T-helper 2 cell treated with Interferon-gamma antibody and Interleukin-4, amounts not matched to agents 5 μg/mL and 100 μg/mL, for 36 hours (primary cell): ENCODE measurements at regions not wholly inside any gene's neighbourhood (a gene's known extent, or its start where the extent isn't known, plus 50 kb on each side); places are given as distances from the start of the nearest gene placed in this dataset.

Experiments
- DNase-seq: peaks from one replicate; pipeline ENCODE4 v3.0.0; 2021; ENCODE audit warnings: low spot score
- H3K27ac Mint-ChIP-seq: one replicate; pipeline ENCODE4 v1.8.0; 2021; ENCODE audit warnings: mild to moderate bottlenecking, mixed read lengths
- H3K27me3 Mint-ChIP-seq: one replicate; pipeline ENCODE4 v1.8.0; 2021; ENCODE audit warnings: low read depth, mixed read lengths
- H3K36me3 Mint-ChIP-seq: one replicate; pipeline ENCODE4 v1.8.0; 2021; ENCODE audit warnings: low read depth, mixed read lengths
- H3K4me1 Mint-ChIP-seq: one replicate; pipeline ENCODE4 v1.8.0; 2021; ENCODE audit warnings: low read depth, mixed read lengths
- H3K4me3 Mint-ChIP-seq: one replicate; pipeline ENCODE4 v1.8.0; 2022; ENCODE audit warnings: mild to moderate bottlenecking, moderate library complexity, mixed read lengths
- H3K9me3 Mint-ChIP-seq: one replicate; pipeline ENCODE4 v1.8.0; 2021; ENCODE audit warnings: mixed read lengths

DNA sequence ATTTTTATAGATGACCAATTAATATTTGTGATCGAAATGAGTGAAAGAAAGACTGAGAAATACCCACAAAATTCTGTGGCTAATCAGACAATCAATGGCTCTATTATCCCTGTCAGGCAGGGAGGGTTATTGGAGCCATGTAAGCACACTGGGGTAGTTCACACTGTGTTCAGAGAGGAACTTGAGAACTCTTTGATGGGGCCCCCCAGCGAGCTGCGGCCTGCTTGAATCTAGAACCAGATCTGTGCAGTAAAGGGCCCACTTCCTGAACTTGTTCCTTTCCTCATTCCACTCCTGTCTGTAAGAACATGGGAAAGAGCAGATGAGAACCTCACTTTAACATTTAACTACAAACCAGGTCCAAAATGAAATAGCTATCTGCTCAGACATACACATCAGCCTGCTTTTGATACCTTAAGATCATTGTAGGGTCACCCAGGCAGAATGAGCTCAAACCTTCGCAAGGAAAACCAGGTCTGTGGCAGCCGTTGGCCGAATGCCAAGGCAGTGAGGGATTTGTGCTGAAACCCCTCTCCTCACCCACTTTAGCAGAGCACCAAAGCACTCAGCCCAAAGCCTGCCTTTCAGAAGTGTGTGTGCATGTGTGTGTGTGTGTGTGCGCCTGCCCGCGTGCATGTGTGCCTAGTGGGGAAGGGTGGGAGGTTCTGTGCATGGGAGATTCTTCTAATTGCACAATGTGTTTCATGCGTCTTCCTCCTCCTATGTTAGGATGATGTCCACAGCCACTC is 365.6 kb upstream of the MGMT start:
- DNase-seq: no peak
- Mint-ChIP-seq H3K27ac (peak overlapping the region; percentile 75), H3K27me3 (peaks cover 6% of the 10 kb centered on the region), H3K36me3 (peaks cover 14% of the 10 kb centered on the region), H3K4me1 (peaks cover 55% of the 10 kb centered on the region), H3K4me3 (peak overlapping the region; percentile 58), H3K9me3 (peaks cover 9% of the 10 kb centered on the region)

DNA sequence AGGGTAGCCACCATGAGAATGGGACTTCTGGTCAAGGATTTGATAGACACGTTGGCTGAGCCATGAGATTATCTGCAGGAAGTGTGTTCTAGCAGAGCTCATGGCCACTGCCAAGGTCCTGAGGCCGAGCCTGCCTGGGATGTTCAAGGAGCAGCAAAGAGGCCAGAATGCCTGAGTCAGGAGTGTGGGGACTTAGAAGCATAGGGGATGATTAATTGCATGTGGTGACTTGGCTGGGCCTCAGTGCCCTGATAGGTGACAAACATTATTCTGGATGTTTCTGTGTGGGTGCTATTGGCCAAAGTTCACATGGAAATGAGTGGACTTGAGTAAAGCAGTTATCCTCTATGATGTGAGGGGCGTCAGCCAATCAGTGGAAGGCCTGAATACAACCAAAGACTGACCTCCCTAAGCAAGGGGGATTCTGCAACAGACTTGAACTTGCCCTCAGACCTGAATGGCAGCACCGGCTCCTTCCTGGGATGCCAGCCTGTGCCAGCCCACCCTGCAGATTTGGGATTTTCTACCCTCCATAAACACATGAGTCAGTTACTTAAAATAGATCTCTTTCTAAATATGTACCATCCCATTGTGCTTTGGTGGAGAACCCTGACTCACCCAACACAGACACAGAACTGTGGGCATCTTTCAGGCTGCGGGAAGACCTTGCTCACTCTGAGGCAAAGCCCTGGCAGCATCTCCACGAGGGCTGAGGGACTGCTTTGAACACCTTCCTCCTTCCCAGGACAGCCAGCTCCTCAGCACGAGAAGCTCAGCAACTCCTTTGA is 363.9 kb upstream of the MGMT start:
- Mint-ChIP-seq H3K27ac (peak overlapping the region; percentile 52), H3K27me3 (peaks cover 7% of the 10 kb centered on the region), H3K4me3 (no peak overlapping the region), H3K4me1 (peaks cover 57% of the 10 kb centered on the region), H3K9me3 (peaks cover 9% of the 10 kb centered on the region), H3K36me3 (peaks cover 17% of the 10 kb centered on the region)
- no peak for DNase-seq

DNA sequence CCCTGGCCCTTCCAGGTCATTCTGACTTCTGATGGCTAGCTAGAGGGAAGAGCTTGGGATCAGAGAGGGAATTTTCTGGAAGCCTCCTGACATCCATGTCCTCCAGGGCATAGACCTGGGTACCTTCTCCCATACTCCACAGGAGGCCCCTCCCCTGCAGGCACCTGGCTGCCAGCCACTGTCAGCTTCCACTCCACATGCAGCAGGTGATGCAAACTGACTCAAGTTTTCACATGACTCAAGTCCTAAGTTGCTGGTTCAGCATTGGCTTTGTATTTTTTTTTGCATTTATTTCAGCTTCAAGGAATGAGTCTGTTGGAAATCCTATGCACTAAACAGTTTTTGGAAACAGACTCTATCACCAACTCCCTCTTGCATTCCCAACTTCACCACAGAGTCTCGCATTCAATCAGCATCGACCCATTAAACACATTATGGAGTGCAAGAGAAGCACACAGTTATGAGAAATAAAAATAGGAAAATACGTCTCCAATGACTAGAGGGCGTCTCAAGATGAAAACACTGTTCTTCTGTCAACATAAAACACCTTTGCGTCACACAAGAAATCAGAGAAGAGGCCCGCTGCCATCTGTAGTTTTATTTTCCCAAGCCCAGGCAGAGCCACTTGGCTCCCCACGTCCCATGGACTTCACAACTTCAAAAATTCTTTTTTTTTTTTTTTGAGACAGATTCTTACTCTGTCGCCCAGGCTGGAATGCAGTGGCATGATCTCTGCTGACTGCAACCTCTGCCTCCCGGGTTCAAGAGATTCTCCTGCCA is 362.6 kb upstream of the MGMT start:
- Mint-ChIP-seq H3K36me3 (peaks cover 17% of the 10 kb centered on the region), H3K27me3 (peaks cover 6% of the 10 kb centered on the region), H3K27ac (peak overlapping the region; percentile 79), H3K4me3 (peak overlapping the region; percentile 76), H3K9me3 (peaks cover 9% of the 10 kb centered on the region), H3K4me1 (peaks cover 54% of the 10 kb centered on the region)
- no peak for DNase-seq

DNA sequence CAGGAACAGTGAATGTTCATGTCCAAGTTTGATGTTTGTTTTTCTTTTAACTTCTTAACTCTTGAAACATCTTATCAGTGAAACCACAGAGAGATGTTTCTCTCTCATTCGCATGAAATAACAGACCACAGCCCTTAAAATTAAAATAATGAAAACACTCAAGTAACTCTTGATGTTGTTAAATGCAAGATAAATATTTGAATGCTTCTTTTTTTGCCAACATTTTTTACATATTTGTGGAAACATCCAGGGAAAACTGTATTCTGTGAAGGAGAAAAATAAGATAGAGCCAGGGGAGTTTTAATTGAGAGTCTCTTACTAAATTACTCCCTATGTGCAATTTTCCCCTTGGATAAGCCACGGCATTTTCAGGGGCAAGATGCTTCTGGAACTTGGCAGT is 361.8 kb upstream of the MGMT start:
- no peak for DNase-seq
- peaks cover 6% of the 10 kb centered on the region for H3K27me3 Mint-ChIP-seq
- H3K4me3 Mint-ChIP-seq: peak overlapping the region; percentile 76
- peaks cover 9% of the 10 kb centered on the region for H3K9me3 Mint-ChIP-seq
- H3K27ac Mint-ChIP-seq: peak overlapping the region; percentile 79
- peaks cover 54% of the 10 kb centered on the region for H3K4me1 Mint-ChIP-seq
- peaks cover 17% of the 10 kb centered on the region for H3K36me3 Mint-ChIP-seq

DNA sequence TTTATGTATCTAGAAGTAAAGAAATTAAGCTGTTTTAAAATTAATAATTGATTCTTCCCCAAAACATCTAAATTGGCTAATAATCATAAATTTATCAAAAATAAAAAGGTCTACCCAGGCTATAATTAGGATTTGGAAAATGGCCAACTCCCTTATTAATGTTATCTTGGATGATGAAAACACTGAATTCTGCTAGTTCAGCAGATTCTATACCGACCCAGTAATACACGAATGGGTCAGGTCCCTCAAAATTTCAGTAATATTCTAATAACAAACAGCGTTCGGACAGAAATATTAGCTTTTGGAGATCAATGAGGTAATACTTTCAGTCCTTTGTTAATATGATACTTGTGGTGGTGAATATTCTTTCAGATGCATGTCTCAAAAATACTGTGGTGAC is 360.7 kb upstream of the MGMT start:
- H3K4me1 Mint-ChIP-seq: peaks cover 51% of the 10 kb centered on the region
- no peak overlapping the region for H3K27ac Mint-ChIP-seq
- peaks cover 17% of the 10 kb centered on the region for H3K36me3 Mint-ChIP-seq

DNA sequence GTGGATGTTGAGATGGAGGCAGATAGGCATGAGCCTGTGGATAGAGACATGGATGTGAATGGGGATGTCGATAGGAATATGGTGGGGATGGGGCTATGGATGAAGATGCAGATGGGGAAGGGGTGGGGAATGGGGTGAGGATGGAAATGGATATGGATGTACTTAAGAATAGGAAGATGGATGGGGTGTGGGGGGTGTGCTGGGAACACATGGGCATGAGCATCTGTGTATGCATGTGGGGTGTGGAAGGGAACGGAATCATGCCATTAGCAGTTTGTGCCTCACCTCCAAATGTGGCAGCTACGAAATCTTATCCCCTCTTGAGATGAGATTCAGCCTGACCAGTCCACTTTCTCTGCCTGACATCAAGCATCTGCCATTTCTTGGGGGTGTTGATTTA is 359.5 kb upstream of the MGMT start:
- DNase-seq: no peak
- peaks cover 6% of the 10 kb centered on the region for H3K27me3 Mint-ChIP-seq
- H3K9me3 Mint-ChIP-seq: peaks cover 3% of the 10 kb centered on the region
- H3K4me1 Mint-ChIP-seq: peaks cover 39% of the 10 kb centered on the region
- peaks cover 9% of the 10 kb centered on the region for H3K36me3 Mint-ChIP-seq
- no peak overlapping the region for H3K4me3 Mint-ChIP-seq
- H3K27ac Mint-ChIP-seq: no peak overlapping the region

More for the DNA sequence above, 360.7 kb upstream of the MGMT start:
- Mint-ChIP-seq H3K9me3 (peaks cover 9% of the 10 kb centered on the region), H3K27me3 (peaks cover 6% of the 10 kb centered on the region), H3K4me3 (no peak overlapping the region)
- DNase-seq: no peak

DNA sequence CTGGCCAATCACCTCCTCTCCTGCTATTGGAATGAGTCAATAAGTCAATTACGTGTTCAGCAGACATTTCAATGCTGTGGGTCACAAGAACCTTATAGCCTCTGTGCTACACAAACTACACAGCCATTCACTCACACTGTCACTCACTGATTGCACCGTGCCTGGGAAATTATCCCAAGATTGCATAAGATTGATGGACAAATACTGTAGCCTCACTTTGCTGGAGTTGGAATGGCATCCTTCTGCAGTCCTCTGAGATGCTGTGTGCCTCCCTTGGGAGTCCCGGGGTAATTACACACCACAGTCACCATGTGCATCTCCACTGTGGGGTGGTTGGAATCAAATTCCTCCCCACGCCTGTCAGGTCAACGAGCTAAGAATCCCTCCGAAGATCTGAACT is 358.7 kb upstream of the MGMT start:
- DNase-seq: no peak
- Mint-ChIP-seq H3K36me3 (peaks cover 8% of the 10 kb centered on the region), H3K27ac (no peak overlapping the region), H3K27me3 (peaks cover 6% of the 10 kb centered on the region), H3K4me3 (no peak overlapping the region), H3K4me1 (peaks cover 34% of the 10 kb centered on the region), H3K9me3 (peaks cover 3% of the 10 kb centered on the region)

DNA sequence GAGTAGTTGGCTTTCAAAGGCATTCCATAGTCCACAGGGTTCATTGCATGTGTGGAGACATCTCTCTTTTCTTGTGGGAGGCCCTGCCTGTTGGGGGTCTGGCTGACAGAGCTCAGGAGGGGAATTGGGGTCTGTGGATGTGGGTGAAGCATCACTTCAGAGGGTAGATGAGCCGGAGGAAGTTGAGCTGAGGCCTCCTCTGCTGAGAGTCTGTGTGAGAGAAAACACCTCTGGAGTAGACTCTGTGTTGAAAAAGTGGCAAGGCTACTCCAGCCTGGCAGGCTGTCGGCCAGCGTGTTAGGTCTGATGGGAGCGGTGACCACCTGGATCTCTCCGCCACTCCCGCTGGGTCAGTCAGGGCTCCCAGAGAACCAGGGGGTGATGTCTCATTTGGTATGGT is 358.0 kb upstream of the MGMT start:
- H3K36me3 Mint-ChIP-seq: peaks cover 8% of the 10 kb centered on the region
- no peak overlapping the region for H3K27ac Mint-ChIP-seq
- no peak for DNase-seq
- H3K9me3 Mint-ChIP-seq: peaks cover 3% of the 10 kb centered on the region
- H3K27me3 Mint-ChIP-seq: peaks cover 6% of the 10 kb centered on the region
- no peak overlapping the region for H3K4me3 Mint-ChIP-seq
- peaks cover 28% of the 10 kb centered on the region for H3K4me1 Mint-ChIP-seq

DNA sequence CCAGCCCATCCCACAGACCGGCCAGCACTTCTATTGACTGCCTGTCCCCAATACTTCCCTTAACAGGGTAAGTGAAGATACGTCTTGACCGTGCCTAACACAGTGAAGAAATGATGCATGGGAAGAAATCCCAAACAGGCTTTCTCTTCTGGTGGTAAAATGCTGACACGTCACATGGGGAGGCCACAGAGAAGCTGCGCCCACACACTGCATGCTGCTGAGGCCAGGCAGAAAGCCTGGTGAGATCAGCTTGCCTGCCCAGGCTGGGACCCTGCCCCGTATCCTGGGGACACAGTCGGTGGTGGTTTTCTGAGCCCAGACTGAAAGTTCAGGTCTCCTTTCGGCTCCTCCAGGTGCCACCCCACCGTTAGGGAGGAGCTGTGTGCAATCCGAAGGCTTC is 356.3 kb upstream of the MGMT start:
- H3K27me3 Mint-ChIP-seq: peaks cover 6% of the 10 kb centered on the region
- peaks cover 3% of the 10 kb centered on the region for H3K36me3 Mint-ChIP-seq
- no peak overlapping the region for H3K27ac Mint-ChIP-seq
- peaks cover 23% of the 10 kb centered on the region for H3K4me1 Mint-ChIP-seq
- H3K4me3 Mint-ChIP-seq: no peak overlapping the region
- no peaks in the 10 kb centered on the region for H3K9me3 Mint-ChIP-seq
- no peak for DNase-seq

DNA sequence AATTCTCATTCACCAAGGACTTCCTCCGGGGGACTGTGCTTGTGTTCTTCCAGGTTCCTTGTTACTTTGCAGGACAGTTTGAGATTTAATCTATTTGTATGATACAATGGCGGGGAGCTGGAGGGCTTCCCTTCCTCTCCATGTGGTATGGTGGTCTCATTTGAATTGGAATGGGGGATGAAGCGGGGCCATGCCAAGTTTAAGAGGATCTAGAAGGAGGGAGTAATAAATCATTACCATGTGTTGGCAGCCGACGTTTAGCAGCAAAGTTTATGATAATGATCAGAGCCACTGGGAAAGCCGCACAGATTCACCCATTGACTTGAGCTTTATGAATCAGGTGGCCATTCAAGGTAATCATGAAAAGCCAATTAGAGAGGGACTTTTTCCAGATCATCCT is 355.1 kb upstream of the MGMT start:
- Mint-ChIP-seq H3K4me1 (peaks cover 12% of the 10 kb centered on the region), H3K4me3 (no peak overlapping the region), H3K36me3 (peaks cover under 1% of the 10 kb centered on the region), H3K27me3 (peaks cover 10% of the 10 kb centered on the region), H3K9me3 (no peaks in the 10 kb centered on the region), H3K27ac (no peak overlapping the region)
- DNase-seq: no peak

DNA sequence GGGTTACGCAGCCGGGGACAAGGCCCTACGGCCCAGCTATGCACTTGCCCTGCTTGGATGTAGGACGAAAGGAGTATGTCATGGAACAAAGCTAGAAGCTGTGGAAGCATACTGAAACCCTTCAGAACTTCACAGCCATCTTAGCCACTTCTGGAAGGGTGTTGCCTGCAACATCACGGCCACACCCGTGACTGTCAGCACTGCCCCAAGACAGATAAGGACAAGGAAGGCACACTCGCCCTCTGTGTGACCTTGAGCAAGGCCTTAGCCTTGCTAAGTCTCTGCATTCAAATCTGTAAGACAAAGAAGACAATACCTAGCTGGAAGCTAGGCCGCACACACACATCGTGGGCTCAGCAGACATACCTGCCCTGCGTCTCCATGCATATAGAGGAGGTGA is 352.5 kb upstream of the MGMT start:
- no peak for DNase-seq
- no peaks in the 10 kb centered on the region for H3K9me3 Mint-ChIP-seq
- peaks cover 11% of the 10 kb centered on the region for H3K4me1 Mint-ChIP-seq
- peaks cover 13% of the 10 kb centered on the region for H3K27me3 Mint-ChIP-seq
- peak overlapping the region; percentile 6 for H3K27ac Mint-ChIP-seq
- H3K36me3 Mint-ChIP-seq: no peaks in the 10 kb centered on the region
- no peak overlapping the region for H3K4me3 Mint-ChIP-seq

DNA sequence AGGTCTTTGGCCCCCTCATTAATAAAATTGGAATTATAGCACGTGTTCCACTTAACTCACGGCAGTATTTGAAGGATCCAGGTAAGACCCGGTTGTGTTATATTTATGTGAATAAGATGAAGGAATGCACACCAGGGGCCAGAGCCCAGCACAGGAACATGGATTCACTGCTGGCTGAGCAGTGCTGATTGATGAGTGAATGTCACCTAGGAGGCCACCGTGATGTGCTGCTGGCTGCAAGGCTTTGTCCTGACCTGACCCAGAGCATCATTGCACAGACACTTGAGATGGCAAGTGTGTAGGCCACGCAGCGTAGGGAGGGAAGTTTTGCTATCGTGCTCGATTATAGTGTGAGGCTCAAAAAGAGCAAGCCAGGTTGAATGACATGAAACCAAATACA is 350.7 kb upstream of the MGMT start:
- no peaks in the 10 kb centered on the region for H3K9me3 Mint-ChIP-seq
- peaks cover 19% of the 10 kb centered on the region for H3K4me1 Mint-ChIP-seq
- H3K27me3 Mint-ChIP-seq: peaks cover 17% of the 10 kb centered on the region
- no peak for DNase-seq
- H3K36me3 Mint-ChIP-seq: no peaks in the 10 kb centered on the region
- H3K4me3 Mint-ChIP-seq: no peak overlapping the region
- H3K27ac Mint-ChIP-seq: no peak overlapping the region

DNA sequence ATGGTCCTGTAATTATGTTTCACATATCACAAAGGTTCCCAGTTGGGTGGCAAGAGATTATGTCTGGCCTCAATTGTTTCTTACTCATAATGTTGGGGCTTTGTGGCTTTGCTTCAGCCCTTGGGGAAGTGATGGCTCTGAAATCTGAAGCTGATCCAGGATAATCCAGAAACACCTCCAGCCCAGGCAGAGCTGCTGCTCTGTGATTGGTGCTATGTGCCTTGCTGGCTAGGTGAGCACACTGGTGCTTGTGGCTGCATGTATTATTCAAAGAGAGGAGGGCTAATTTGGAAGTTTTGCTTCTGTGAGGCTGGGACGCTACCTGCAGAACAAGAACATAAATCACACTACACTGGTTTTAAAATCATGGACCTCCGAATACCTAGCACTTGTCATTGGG is 346.6 kb upstream of the MGMT start:
- Mint-ChIP-seq H3K4me3 (no peak overlapping the region), H3K27ac (peak overlapping the region; percentile 31), H3K36me3 (peaks cover 1% of the 10 kb centered on the region), H3K27me3 (peaks cover 29% of the 10 kb centered on the region), H3K4me1 (peaks cover 15% of the 10 kb centered on the region), H3K9me3 (no peaks in the 10 kb centered on the region)
- DNase-seq: no peak

DNA sequence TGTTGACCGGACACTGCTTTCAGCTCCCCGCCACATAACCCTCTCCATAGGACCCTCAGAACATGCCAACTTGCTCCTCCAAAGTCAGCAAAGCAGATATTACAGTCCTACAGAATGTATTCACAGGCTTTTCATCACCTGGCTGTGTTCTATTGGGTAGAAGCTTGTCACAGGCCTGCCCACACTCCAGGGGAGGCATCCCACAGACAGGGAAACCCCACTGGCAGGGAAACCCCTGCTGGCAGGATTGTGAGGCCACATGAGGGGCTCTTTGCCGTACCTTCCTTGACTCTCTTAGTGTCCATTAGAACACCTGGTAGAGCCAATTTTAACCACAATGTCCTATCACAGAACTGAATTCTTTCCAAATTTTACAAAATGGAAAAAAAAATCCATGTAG is 344.2 kb upstream of the MGMT start:
- Mint-ChIP-seq H3K27me3 (peaks cover 27% of the 10 kb centered on the region), H3K4me3 (no peak overlapping the region), H3K36me3 (peaks cover 1% of the 10 kb centered on the region), H3K4me1 (peaks cover 15% of the 10 kb centered on the region), H3K27ac (no peak overlapping the region), H3K9me3 (no peaks in the 10 kb centered on the region)
- DNase-seq: no peak
